Type B pancreatic cell (in vitro differentiated cells): ENCODE measurements at regions not wholly inside any gene's neighbourhood (a gene's known extent, or its start where the extent isn't known, plus 50 kb on each side); places are given as distances from the start of the nearest gene placed in this dataset.
A peak's percentile ranks its signal among the peaks of the same experiment; 100 is the strongest.

Experiments used
- DNase-seq: peaks from one replicate; pipeline ENCODE4 v3.0.0; 2021; ENCODE audit warnings: mixed read lengths; ENCODE audit not compliant: unreplicated experiment; ENCODE audit errors: extremely low spot score
- H3K27ac Mint-ChIP-seq: 2 replicates; pipeline ENCODE4 v1.8.0; 2021; ENCODE audit warnings: mild to moderate bottlenecking, mixed read lengths
- H3K27me3 Mint-ChIP-seq: 2 replicates; pipeline ENCODE4 v1.8.0; 2021; ENCODE audit warnings: mixed read lengths
- H3K36me3 Mint-ChIP-seq: 2 replicates; pipeline ENCODE4 v1.8.0; 2021; ENCODE audit warnings: mixed read lengths
- H3K4me1 Mint-ChIP-seq: one replicate; pipeline ENCODE4 v1.8.0; 2021; ENCODE audit warnings: mixed read lengths; ENCODE audit not compliant: unreplicated experiment
- H3K4me3 Mint-ChIP-seq: 2 replicates; pipeline ENCODE4 v1.8.0; 2021; ENCODE audit warnings: mild to moderate bottlenecking, mixed read lengths
- H3K9me3 Mint-ChIP-seq: 2 replicates; pipeline ENCODE4 v1.8.0; 2021; ENCODE audit warnings: mixed read lengths
- TF ChIP-seq, protein P1 (sequence below): fragments of 200-600 bp; sonication (generic); conservative IDR thresholded peaks from 2 replicates; pipeline ENCODE4 v1.5.0; 2021; ENCODE audit warnings: antibody characterized with exemption, mild to moderate bottlenecking

DNA sequence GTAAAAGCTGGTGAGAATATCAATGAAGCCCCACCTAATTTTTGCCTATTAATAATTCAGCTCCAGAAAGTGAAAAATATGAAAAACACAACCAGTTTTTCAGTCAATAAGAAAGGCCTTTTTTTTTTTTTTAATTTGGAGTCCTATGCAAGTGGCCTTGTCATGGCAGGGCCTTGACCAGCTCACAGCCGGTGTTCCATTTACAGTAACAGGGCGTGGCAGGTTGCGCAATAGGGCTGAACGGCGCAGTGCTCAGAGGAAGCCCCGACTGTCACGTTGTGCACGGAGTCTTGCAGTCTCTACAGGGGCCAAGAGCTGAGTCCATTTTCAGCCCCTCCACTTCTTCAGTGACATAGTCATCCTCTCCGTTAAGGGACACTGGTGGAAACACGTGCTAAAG lies 184.1 kb upstream of the FN1 start:
- Mint-ChIP-seq H3K4me1 (peaks cover 49% of the 10 kb centered on the region), H3K9me3 (peaks cover 6% of the 10 kb centered on the region), H3K36me3 (no peaks in the 10 kb centered on the region), H3K27me3 (no peaks in the 10 kb centered on the region), H3K4me3 (peak overlapping the region; percentile 82), H3K27ac (peak overlapping the region; percentile 85)
- DNase-seq, result no peak
- TF ChIP-seq, protein P1, sequence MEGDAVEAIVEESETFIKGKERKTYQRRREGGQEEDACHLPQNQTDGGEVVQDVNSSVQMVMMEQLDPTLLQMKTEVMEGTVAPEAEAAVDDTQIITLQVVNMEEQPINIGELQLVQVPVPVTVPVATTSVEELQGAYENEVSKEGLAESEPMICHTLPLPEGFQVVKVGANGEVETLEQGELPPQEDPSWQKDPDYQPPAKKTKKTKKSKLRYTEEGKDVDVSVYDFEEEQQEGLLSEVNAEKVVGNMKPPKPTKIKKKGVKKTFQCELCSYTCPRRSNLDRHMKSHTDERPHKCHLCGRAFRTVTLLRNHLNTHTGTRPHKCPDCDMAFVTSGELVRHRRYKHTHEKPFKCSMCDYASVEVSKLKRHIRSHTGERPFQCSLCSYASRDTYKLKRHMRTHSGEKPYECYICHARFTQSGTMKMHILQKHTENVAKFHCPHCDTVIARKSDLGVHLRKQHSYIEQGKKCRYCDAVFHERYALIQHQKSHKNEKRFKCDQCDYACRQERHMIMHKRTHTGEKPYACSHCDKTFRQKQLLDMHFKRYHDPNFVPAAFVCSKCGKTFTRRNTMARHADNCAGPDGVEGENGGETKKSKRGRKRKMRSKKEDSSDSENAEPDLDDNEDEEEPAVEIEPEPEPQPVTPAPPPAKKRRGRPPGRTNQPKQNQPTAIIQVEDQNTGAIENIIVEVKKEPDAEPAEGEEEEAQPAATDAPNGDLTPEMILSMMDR, result no peak

GRCh38 chr2:215619022-215619958 lies 183.4 kb upstream of the FN1 start:
- Mint-ChIP-seq H3K27me3 (no peaks in the 10 kb centered on the region), H3K9me3 (peaks cover 6% of the 10 kb centered on the region), H3K4me1 (peaks cover 47% of the 10 kb centered on the region), H3K27ac (peak overlapping the region; percentile 85), H3K36me3 (no peaks in the 10 kb centered on the region), H3K4me3 (peak overlapping the region; percentile 82)
- no peak for DNase-seq
- TF ChIP-seq, protein P1, result no peak

DNA sequence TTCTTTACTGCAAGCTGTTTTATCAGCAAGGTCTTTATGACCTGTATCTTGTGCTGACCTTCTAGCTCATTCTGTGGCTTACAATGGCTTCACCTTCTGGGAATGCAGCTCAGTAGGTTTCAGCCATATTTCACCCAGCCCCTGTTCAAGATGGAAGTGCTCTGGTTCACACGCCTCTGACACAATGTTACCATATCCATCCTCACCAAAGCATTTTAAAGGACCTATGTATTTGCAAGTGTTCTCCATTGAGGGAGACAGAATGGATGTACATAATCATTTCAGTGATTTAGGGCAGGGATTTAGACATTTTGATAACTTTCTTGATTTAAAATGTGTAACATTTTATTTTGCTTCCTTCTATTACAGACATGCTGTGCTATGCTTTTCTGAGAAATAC lies 182.3 kb upstream of the FN1 start:
- peaks cover 46% of the 10 kb centered on the region for H3K4me1 Mint-ChIP-seq
- peak overlapping the region; percentile 53 for H3K4me3 Mint-ChIP-seq
- peaks cover 6% of the 10 kb centered on the region for H3K9me3 Mint-ChIP-seq
- H3K36me3 Mint-ChIP-seq, result no peaks in the 10 kb centered on the region
- TF ChIP-seq, protein P1, result no peak
- H3K27ac Mint-ChIP-seq, result no peak overlapping the region
- DNase-seq, result no peak
- H3K27me3 Mint-ChIP-seq, result no peaks in the 10 kb centered on the region

DNA sequence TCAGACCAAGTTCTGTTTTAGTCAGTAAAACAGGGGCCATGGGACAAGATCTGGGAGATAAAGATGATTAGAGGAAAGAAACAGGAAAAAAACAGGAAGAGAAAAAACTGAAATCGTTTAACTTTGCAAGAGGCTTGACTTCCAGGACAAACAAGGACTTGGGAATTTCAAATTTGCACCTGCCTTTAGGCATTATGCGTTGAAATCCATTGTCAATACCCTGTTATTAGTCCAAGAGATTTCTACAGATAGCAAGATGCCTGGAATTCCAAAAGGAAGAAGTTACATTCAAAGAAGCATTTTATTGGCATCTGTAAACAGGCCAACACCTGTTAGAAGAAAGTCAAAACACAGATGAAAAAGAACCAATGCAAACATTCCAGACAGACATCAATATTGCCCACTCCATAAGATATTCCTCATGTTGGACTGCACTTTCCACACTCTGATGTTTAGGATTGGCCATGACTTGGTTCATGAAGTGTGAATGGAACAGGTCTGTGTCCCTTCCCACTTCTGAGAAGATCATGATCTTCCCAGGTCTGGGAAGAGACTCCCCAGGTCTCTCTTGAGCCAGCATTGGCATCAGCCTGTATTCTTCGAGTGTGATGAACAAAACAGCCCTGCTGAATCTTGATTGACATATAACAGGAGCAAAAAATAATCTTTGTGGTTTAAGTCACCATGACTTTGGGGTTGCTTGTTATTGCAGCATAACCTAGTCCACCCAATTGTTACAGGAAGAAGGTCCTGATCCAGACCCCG lies 181.4 kb upstream of the FN1 start:
- TF ChIP-seq, protein P1, result no peak
- no peak overlapping the region for H3K27ac Mint-ChIP-seq
- H3K36me3 Mint-ChIP-seq, result no peaks in the 10 kb centered on the region
- H3K4me3 Mint-ChIP-seq, result no peak overlapping the region
- H3K4me1 Mint-ChIP-seq, result peaks cover 50% of the 10 kb centered on the region
- DNase-seq, result no peak
- H3K9me3 Mint-ChIP-seq, result peaks cover 6% of the 10 kb centered on the region
- no peaks in the 10 kb centered on the region for H3K27me3 Mint-ChIP-seq

GRCh38 chr2:215615803-215616174 lies 179.9 kb upstream of the FN1 start:
- TF ChIP-seq, protein P1, result no peak
- H3K27ac Mint-ChIP-seq, result no peak overlapping the region
- no peak overlapping the region for H3K4me3 Mint-ChIP-seq
- no peak for DNase-seq
- H3K36me3 Mint-ChIP-seq, result no peaks in the 10 kb centered on the region
- H3K9me3 Mint-ChIP-seq, result peaks cover 6% of the 10 kb centered on the region
- no peaks in the 10 kb centered on the region for H3K27me3 Mint-ChIP-seq
- peaks cover 53% of the 10 kb centered on the region for H3K4me1 Mint-ChIP-seq
